K562 (cell line): ENCODE measurements at regions not wholly inside any gene's neighbourhood (a gene's known extent, or its start where the extent isn't known, plus 50 kb on each side); places are given as distances from the start of the nearest gene placed in this dataset.

Experiments used
- ATF1 ChIP-seq, 2 experiments: fragments of 450-650 bp in 1 of 2; IDR thresholded peaks; 2 replicates each; pipeline ENCODE4 v1.6.1; 2016; ENCODE audit warnings: missing compliant biosample characterization in 1 of 2, missing genetic modification characterization in 1 of 2
- BHLHE40 ChIP-seq: IDR thresholded peaks from 2 replicates; pipeline ENCODE4 v1.6.1; 2011; ENCODE audit warnings: low read length, improper control_type of control experiment
- CBFA2T2 ChIP-seq: fragments of 450-650 bp; conservative IDR thresholded peaks from 2 replicates; pipeline ENCODE4 v1.6.1; 2017; ENCODE audit warnings: mild to moderate bottlenecking
- FOXK2 ChIP-seq, 2 experiments: fragments of 450-650 bp; IDR thresholded peaks in 1 of 2; conservative IDR thresholded peaks in 1 of 2; 2 replicates each; pipeline ENCODE4 v1.6.1; 2016; ENCODE audit warnings: low read depth in 2 of 2, mild to moderate bottlenecking in 1 of 2
- MEIS2 ChIP-seq: fragments of 450-650 bp; IDR thresholded peaks from 2 replicates; pipeline ENCODE4 v1.6.1; 2014; ENCODE audit warnings: mild to moderate bottlenecking; ENCODE audit not compliant: partially characterized antibody
- NFYB ChIP-seq: IDR thresholded peaks from 2 replicates; pipeline ENCODE4 v1.6.1; 2011; ENCODE audit warnings: mild to moderate bottlenecking, moderate library complexity; ENCODE audit not compliant: insufficient read length; ENCODE audit errors: extremely low read depth
- STAT5A ChIP-seq: IDR thresholded peaks from 2 replicates; pipeline ENCODE4 v1.6.1; 2012; ENCODE audit warnings: low read length, inconsistent platforms, borderline replicate concordance
- TARDBP ChIP-seq: fragments of 450-650 bp; IDR thresholded peaks from 2 replicates; pipeline ENCODE4 v1.6.1; 2016
- ZNF140 ChIP-seq: fragments of 250-450 bp; sonication (Bioruptor Pico); IDR thresholded peaks from 2 replicates; pipeline ENCODE4 v1.8.0; 2021; ENCODE audit warnings: moderate library complexity, mild to moderate bottlenecking, inconsistent platforms
- TF ChIP-seq, protein P1 (sequence below): fragments of 200-800 bp; sonication (Bioruptor generic); IDR thresholded peaks from 2 replicates; pipeline ENCODE4 v1.6.1; 2016; ENCODE audit warnings: missing genetic modification characterization, missing compliant biosample characterization
- TF ChIP-seq, protein P2 (sequence below): fragments of 450-650 bp; formaldehyde crosslinking; IDR thresholded peaks from 2 replicates; pipeline ENCODE4 v1.4.0; 2022; ENCODE audit warnings: missing genetic modification characterization
- TF ChIP-seq, protein P3 (sequence below), 2 experiments: fragments of 450-650 bp in 1 of 2; IDR thresholded peaks; 2 replicates each; pipeline ENCODE4 v1.6.1; 2011 to 2017; ENCODE audit warnings: low read depth in 2 of 2, antibody characterized with exemption in 1 of 2, borderline replicate concordance in 1 of 2, low read length in 1 of 2, mild to moderate bottlenecking in 1 of 2, mixed read lengths in 1 of 2; ENCODE audit not compliant: control insufficient read depth in 1 of 2

DNA sequence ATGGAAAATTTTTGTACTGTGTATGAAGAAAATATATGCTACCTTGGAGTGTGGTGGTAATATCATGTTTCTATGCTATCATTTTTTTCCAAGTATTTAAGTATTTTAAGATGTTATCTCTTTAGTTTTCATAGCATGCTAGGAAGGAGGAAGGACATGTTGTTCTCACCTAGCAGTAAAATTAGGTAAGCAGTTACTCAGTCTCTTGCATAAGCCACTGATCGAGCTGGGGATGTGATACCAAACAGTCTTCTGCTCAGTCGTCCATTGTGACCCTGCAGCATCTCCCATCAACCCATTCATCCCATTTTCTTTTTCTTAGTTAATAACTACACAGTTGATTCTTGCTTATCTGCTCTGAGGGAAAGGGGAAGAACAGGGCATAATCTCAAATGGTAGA, 130.6 kb downstream of the KLF5 start (continued):
- TF ChIP-seq, protein P1, sequence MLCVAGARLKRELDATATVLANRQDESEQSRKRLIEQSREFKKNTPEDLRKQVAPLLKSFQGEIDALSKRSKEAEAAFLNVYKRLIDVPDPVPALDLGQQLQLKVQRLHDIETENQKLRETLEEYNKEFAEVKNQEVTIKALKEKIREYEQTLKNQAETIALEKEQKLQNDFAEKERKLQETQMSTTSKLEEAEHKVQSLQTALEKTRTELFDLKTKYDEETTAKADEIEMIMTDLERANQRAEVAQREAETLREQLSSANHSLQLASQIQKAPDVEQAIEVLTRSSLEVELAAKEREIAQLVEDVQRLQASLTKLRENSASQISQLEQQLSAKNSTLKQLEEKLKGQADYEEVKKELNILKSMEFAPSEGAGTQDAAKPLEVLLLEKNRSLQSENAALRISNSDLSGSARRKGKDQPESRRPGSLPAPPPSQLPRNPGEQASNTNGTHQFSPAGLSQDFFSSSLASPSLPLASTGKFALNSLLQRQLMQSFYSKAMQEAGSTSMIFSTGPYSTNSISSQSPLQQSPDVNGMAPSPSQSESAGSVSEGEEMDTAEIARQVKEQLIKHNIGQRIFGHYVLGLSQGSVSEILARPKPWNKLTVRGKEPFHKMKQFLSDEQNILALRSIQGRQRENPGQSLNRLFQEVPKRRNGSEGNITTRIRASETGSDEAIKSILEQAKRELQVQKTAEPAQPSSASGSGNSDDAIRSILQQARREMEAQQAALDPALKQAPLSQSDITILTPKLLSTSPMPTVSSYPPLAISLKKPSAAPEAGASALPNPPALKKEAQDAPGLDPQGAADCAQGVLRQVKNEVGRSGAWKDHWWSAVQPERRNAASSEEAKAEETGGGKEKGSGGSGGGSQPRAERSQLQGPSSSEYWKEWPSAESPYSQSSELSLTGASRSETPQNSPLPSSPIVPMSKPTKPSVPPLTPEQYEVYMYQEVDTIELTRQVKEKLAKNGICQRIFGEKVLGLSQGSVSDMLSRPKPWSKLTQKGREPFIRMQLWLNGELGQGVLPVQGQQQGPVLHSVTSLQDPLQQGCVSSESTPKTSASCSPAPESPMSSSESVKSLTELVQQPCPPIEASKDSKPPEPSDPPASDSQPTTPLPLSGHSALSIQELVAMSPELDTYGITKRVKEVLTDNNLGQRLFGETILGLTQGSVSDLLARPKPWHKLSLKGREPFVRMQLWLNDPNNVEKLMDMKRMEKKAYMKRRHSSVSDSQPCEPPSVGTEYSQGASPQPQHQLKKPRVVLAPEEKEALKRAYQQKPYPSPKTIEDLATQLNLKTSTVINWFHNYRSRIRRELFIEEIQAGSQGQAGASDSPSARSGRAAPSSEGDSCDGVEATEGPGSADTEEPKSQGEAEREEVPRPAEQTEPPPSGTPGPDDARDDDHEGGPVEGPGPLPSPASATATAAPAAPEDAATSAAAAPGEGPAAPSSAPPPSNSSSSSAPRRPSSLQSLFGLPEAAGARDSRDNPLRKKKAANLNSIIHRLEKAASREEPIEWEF (CRISPR knock-in tag) = no peak
- TF ChIP-seq, protein P2, sequence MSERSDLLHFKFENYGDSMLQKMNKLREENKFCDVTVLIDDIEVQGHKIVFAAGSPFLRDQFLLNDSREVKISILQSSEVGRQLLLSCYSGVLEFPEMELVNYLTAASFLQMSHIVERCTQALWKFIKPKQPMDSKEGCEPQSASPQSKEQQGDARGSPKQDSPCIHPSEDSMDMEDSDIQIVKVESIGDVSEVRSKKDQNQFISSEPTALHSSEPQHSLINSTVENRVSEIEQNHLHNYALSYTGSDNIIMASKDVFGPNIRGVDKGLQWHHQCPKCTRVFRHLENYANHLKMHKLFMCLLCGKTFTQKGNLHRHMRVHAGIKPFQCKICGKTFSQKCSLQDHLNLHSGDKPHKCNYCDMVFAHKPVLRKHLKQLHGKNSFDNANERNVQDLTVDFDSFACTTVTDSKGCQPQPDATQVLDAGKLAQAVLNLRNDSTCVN (CRISPR knock-in tag) = no peak
- TF ChIP-seq CBFA2T2 (no peak), ATF1 (CRISPR knock-in tag; IDR thresholded peaks at IDR 0.05) (no peak), ATF1 (tag; IDR thresholded peaks at IDR 0.05) (no peak), MEIS2 (no peak), FOXK2 (conservative IDR thresholded peaks at IDR 0.05 in 1 of 2, IDR thresholded peaks at IDR 0.05 in 1 of 2; ENCODE audit: low read depth in 2 of 2) (no peak), ZNF140 (CRISPR knock-in tag) (no peak), TARDBP (no peak), NFYB (no peak), STAT5A (no peak), BHLHE40 (no peak)
- TF ChIP-seq, protein P3, sequence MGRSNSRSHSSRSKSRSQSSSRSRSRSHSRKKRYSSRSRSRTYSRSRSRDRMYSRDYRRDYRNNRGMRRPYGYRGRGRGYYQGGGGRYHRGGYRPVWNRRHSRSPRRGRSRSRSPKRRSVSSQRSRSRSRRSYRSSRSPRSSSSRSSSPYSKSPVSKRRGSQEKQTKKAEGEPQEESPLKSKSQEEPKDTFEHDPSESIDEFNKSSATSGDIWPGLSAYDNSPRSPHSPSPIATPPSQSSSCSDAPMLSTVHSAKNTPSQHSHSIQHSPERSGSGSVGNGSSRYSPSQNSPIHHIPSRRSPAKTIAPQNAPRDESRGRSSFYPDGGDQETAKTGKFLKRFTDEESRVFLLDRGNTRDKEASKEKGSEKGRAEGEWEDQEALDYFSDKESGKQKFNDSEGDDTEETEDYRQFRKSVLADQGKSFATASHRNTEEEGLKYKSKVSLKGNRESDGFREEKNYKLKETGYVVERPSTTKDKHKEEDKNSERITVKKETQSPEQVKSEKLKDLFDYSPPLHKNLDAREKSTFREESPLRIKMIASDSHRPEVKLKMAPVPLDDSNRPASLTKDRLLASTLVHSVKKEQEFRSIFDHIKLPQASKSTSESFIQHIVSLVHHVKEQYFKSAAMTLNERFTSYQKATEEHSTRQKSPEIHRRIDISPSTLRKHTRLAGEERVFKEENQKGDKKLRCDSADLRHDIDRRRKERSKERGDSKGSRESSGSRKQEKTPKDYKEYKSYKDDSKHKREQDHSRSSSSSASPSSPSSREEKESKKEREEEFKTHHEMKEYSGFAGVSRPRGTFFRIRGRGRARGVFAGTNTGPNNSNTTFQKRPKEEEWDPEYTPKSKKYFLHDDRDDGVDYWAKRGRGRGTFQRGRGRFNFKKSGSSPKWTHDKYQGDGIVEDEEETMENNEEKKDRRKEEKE (IDR thresholded peaks at IDR 0.05; ENCODE audit: borderline replicate concordance in 1 of 2, control insufficient read depth in 1 of 2, low read depth in 2 of 2, low read length in 1 of 2) = no peak
